NB4 (cell line): ENCODE measurements at regions not wholly inside any gene's neighbourhood (a gene's known extent, or its start where the extent isn't known, plus 50 kb on each side); places are given as distances from the start of the nearest gene placed in this dataset.

ENCODE experiments used
- MYC ChIP-seq: IDR thresholded peaks from 2 replicates; pipeline ENCODE4 v1.6.1; 2011; ENCODE audit warnings: low read depth, low read length
- POLR2A ChIP-seq: IDR thresholded peaks from 2 replicates; pipeline ENCODE4 v1.6.1; 2011; ENCODE audit warnings: mild to moderate bottlenecking; ENCODE audit not compliant: insufficient read length; ENCODE audit errors: extremely low read depth
- TF ChIP-seq, protein P1 (sequence below): IDR thresholded peaks from one replicate; pipeline ENCODE4 v1.5.1; 2012; ENCODE audit warnings: low read depth, low read length

DNA sequence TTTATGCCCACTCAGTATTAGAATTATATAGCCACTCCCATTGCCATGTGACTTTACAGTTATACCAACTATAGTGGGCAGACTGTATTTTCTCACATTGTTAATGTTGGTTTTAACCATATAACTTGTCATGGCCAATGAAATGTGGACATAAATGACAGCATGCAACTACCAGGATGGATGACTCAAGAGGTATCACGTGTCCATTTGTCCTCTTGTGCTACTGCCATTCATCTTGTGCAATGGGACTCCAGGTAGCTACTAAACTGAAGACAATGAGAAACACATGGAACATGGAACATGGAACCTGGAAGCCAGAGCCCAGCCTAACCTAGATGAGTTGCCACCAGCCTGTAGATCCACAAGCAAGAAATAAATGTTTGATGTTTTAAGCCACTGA is 242.7 kb upstream of the IPO5 start:
- TF ChIP-seq, protein P1, sequence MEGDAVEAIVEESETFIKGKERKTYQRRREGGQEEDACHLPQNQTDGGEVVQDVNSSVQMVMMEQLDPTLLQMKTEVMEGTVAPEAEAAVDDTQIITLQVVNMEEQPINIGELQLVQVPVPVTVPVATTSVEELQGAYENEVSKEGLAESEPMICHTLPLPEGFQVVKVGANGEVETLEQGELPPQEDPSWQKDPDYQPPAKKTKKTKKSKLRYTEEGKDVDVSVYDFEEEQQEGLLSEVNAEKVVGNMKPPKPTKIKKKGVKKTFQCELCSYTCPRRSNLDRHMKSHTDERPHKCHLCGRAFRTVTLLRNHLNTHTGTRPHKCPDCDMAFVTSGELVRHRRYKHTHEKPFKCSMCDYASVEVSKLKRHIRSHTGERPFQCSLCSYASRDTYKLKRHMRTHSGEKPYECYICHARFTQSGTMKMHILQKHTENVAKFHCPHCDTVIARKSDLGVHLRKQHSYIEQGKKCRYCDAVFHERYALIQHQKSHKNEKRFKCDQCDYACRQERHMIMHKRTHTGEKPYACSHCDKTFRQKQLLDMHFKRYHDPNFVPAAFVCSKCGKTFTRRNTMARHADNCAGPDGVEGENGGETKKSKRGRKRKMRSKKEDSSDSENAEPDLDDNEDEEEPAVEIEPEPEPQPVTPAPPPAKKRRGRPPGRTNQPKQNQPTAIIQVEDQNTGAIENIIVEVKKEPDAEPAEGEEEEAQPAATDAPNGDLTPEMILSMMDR: no peak
- TF ChIP-seq MYC (no peak), POLR2A (no peak)
